ENCODE measurements at regions not wholly inside any gene's neighbourhood (a gene's known extent, or its start where the extent isn't known, plus 50 kb on each side); places are given as distances from the start of the nearest gene placed in this dataset.

DNA sequence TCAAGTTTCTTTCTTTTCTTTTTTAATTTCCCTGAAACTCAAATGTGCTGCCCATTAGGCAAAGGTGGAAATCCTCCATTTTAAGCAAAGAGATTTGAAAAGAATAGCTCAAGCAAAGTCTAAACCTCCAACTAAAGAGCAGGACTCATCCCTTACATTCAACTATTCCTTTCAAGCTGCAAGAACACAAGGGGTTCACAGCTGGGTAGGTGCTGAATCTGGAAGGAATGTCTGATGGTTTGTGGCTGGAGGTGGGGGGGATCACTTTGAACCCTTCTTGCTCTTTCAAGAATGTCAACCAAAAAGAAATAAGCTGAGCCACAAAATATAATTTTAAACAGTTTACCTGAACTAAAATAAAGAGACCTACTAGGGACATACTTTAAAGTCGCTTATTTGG, 375.7 kb upstream of the CDH10 start:
- BruUV-seq (replicated peaks) = no TSS peak

DNA sequence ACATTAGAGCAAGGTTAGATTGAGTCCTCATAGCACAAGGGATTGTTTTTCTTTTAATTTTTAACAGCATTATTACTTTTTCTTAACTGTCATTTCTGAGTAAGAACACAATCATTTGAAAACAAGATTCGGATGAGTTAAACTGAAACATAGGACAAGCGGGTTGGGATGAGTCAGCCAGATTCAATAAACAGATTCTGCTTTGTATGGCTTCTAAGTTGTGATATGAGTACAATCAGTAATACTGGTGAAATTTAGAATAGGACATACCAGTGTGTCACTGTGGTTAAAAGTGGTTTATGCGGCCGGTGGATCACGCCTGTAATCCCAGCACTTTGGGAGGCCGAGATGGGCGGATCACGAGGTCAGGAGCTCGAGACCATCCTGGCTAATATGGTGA, 364.3 kb upstream of the CDH10 start:
- no peak for DNase-seq (ENCODE audit: low spot score)
- CTCF ChIA-PET = no interaction called here
- intact Hi-C loops (cut with micrococcal nuclease; ENCODE audit: unreplicated experiment) = loop anchor here (5.0 kb wide), 3 partner anchors 367 to 777 kb away; partner anchors contain the start of gene CDH10

More for the DNA sequence above, 375.7 kb upstream of the CDH10 start:
- H3K36me3 ChIP-seq (ENCODE audit: insufficient read depth, low read length, poor library complexity, severe bottlenecking) = no peaks in the 10 kb centered on the region
- H3K27ac ChIP-seq (ENCODE audit: low read depth, low read length, poor library complexity, severe bottlenecking) = no peak overlapping the region
- ChIA-PET CTCF (no interaction called here), POLR2A (ENCODE audit: low non-redundant PET) (no interaction called here)
- H3K9me3 ChIP-seq (ENCODE audit: low read depth, low read length, poor library complexity, severe bottlenecking) = no peaks in the 10 kb centered on the region
- intact Hi-C loops (cut with micrococcal nuclease; ENCODE audit: unreplicated experiment) = no loop called here
- no peak for DNase-seq (ENCODE audit: low spot score)
- H3K27me3 ChIP-seq (replicated peaks; ENCODE audit: insufficient read depth, low read depth, low read length, poor library complexity) = no peaks in the 10 kb centered on the region
- TF ChIP-seq EZH2 (IDR thresholded peaks at IDR 0.05; ENCODE audit: borderline replicate concordance, low read depth, low read length, poor library complexity, severe bottlenecking) = no peak
- TF ChIP-seq, protein P1, sequence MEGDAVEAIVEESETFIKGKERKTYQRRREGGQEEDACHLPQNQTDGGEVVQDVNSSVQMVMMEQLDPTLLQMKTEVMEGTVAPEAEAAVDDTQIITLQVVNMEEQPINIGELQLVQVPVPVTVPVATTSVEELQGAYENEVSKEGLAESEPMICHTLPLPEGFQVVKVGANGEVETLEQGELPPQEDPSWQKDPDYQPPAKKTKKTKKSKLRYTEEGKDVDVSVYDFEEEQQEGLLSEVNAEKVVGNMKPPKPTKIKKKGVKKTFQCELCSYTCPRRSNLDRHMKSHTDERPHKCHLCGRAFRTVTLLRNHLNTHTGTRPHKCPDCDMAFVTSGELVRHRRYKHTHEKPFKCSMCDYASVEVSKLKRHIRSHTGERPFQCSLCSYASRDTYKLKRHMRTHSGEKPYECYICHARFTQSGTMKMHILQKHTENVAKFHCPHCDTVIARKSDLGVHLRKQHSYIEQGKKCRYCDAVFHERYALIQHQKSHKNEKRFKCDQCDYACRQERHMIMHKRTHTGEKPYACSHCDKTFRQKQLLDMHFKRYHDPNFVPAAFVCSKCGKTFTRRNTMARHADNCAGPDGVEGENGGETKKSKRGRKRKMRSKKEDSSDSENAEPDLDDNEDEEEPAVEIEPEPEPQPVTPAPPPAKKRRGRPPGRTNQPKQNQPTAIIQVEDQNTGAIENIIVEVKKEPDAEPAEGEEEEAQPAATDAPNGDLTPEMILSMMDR (conservative IDR thresholded peaks at IDR 0.05; ENCODE audit: low read depth, low read length) = no peak
- no peak overlapping the region for H3K4me3 ChIP-seq (ENCODE audit: low read depth, low read length, poor library complexity, severe bottlenecking)
- H3K4me1 ChIP-seq (ENCODE audit: insufficient read depth, low read length, poor library complexity, severe bottlenecking) = no peaks in the 10 kb centered on the region

DNA sequence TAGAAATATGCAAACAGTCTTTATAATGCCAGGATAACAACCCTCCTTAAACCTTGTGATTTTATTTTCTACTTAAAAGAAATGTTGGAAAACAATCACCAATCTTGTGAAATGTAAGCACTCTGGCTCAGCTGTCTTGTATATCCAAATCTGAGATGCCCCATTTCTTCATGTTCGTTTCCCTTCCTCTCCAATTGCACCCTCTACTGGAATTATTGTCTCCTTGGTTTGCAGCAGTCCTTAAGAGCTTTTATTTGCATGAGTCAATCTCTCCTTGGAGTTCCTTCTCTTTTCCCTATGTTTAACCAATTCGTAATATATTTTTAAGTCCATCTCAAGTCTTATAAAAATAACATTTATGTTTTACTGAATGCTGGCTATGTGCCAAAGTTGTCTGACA, 362.0 kb upstream of the CDH10 start:
- Histone ChIP-seq H3K9me3 (ENCODE audit: low read depth, low read length, poor library complexity, severe bottlenecking) (no peaks in the 10 kb centered on the region), H3K4me1 (ENCODE audit: insufficient read depth, low read length, poor library complexity, severe bottlenecking) (no peaks in the 10 kb centered on the region), H3K27me3 (replicated peaks; ENCODE audit: insufficient read depth, low read depth, low read length, poor library complexity) (no peaks in the 10 kb centered on the region), H3K4me3 (ENCODE audit: low read depth, low read length, poor library complexity, severe bottlenecking) (no peak overlapping the region), H3K27ac (ENCODE audit: low read depth, low read length, poor library complexity, severe bottlenecking) (no peak overlapping the region), H3K36me3 (ENCODE audit: insufficient read depth, low read length, poor library complexity, severe bottlenecking) (no peaks in the 10 kb centered on the region)
- ChIA-PET CTCF (no interaction called here), POLR2A (ENCODE audit: low non-redundant PET) (no interaction called here)
- peak; percentile 69 for DNase-seq (ENCODE audit: low spot score)
- TF ChIP-seq EZH2 (IDR thresholded peaks at IDR 0.05; ENCODE audit: borderline replicate concordance, low read depth, low read length, poor library complexity, severe bottlenecking) = no peak
- TF ChIP-seq, protein P1 (conservative IDR thresholded peaks at IDR 0.05; ENCODE audit: low read depth, low read length) = peak; percentile 58
- BruUV-seq (replicated peaks) = no TSS peak
- intact Hi-C loops (cut with micrococcal nuclease; ENCODE audit: unreplicated experiment) = loop anchor here (2.0 to 5.0 kb wide), 4 partner anchors 364 to 774 kb away; partner anchors contain the start of gene CDH10

More for the DNA sequence above, 364.3 kb upstream of the CDH10 start:
- H3K9me3 ChIP-seq (ENCODE audit: low read depth, low read length, poor library complexity, severe bottlenecking) = no peaks in the 10 kb centered on the region
- H3K27ac ChIP-seq (ENCODE audit: low read depth, low read length, poor library complexity, severe bottlenecking) = no peak overlapping the region
- no peaks in the 10 kb centered on the region for H3K36me3 ChIP-seq (ENCODE audit: insufficient read depth, low read length, poor library complexity, severe bottlenecking)
- H3K4me1 ChIP-seq (ENCODE audit: insufficient read depth, low read length, poor library complexity, severe bottlenecking) = no peaks in the 10 kb centered on the region
- POLR2A ChIA-PET (ENCODE audit: low non-redundant PET) = no interaction called here
- no TSS peak for BruUV-seq (replicated peaks)
- H3K27me3 ChIP-seq (replicated peaks; ENCODE audit: insufficient read depth, low read depth, low read length, poor library complexity) = no peaks in the 10 kb centered on the region
- H3K4me3 ChIP-seq (ENCODE audit: low read depth, low read length, poor library complexity, severe bottlenecking) = no peak overlapping the region
- TF ChIP-seq, protein P1 (conservative IDR thresholded peaks at IDR 0.05; ENCODE audit: low read depth, low read length) = no peak
- TF ChIP-seq EZH2 (IDR thresholded peaks at IDR 0.05; ENCODE audit: borderline replicate concordance, low read depth, low read length, poor library complexity, severe bottlenecking) = no peak

Data from A673 (cell line).